ENCODE measurements at regions not wholly inside any gene's neighbourhood (a gene's known extent, or its start where the extent isn't known, plus 50 kb on each side); places are given as distances from the start of the nearest gene placed in this dataset.

- no peak for FAIRE-seq
These were observed 164.5 kb downstream of the TDRD15 start for GRCh38 chr2:21288299-21288698.

- FAIRE-seq: no peak
These were observed 165.2 kb downstream of the TDRD15 start for GRCh38 chr2:21288739-21289520.

DNA sequence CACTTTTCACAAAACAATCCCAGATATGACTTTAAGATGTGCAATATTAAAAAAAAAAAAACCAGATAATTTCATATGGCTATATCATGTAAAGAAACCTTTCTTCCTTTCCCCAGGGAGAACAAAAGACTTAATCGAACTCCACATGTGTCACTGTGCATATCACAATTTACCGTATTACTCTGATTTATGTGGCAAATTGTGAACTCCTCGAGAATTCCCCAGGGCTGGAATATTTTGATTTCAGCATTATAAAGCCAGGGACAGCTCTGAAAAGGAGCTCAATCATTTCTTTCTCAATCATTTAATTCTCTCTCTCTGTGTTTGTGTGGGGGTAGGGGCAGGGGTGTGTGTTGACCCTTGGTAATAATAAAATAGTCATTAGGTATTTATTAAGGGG lies 165.8 kb downstream of the TDRD15 start:
- FAIRE-seq: no peak

- no peak for FAIRE-seq
These were observed 166.2 kb downstream of the TDRD15 start for GRCh38 chr2:21289989-21290388.

DNA sequence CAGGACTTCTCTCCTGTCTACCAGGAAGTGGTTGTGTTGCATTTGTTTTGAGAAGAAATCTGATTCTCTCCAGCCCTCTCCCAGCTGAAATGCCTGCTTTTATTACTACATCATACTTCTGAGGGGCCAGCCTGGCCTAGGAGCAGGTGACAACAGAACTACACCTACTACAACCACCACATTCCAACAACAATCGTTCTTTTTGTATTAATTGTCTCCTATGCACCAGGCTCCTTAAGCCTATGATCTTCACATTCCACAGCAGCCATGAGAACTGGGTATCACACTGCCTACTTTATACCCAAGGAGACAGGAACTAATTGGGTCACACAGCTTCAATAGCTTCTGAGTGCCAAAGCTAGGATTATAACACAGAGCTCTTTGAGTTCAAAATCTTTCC lies 167.7 kb downstream of the TDRD15 start:
- no peak for FAIRE-seq

DNA sequence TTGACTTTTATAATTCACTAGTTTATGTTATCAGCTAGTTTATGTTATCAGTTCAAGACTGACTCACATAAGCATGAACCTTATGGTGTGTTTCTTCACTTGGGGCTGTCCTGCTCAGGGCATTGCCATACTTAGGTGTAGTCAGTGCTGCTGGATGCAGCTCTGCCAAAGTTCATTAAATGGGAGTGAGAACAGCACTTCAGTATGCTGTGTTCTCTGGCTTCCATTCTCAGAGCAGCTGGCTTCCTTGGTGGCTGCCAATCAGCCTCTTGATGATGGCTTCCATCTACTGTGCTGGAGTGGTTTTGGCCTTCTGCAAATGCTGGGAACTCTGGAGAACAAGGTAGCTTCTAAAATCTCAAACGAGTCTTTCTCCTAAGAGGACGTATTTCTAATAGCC lies 170.7 kb downstream of the TDRD15 start:
- no peak for FAIRE-seq

GRCh38 chr2:21299411-21299810 lies 175.6 kb downstream of the TDRD15 start:
- FAIRE-seq: no peak

GRCh38 chr2:21301871-21302455 lies 178.2 kb downstream of the TDRD15 start:
- no peak for FAIRE-seq

- FAIRE-seq: peak; percentile 87
These were observed 180.1 kb downstream of the TDRD15 start for GRCh38 chr2:21303876-21304275.

- no peak for FAIRE-seq
These were observed 181.8 kb downstream of the TDRD15 start for GRCh38 chr2:21305581-21305980.

DNA sequence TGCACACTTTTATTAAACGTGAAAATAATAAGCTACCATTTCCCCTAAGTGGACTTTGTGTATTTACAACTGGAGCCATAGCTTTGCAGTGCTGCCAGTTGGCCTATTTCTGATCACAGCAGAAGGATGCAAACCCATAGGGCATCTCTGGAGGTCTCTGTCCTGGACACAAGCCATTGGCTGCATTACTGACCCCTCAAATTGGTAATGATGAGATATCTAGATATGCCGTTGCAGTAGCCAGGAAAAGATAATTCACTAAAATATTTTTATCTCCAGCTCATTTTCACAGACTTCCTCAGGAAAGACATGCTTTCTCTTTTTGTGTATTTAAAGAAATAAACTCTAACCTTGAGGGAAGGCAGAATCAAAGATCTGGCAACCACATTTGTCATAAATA lies 182.5 kb downstream of the TDRD15 start:
- no peak for FAIRE-seq

- no peak for FAIRE-seq
These were observed 183.3 kb downstream of the TDRD15 start for GRCh38 chr2:21307037-21307436.

DNA sequence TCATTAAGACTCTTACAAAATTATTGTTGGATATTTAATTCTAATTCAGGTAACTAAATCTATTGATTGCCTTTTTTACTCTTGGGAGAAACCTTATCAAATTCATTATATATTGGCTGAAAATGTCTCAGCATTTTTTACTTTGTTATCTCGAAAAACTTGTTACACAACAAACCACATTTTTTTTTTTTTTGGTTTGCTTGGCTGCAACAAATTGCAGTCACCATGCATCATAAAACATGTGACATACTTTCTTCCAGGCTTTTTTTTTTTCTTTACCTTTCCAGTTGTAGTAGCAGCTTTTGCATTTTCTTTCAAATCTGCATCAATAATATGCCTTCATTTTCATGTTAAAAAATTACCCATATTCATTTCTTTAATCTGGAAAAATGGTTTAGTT lies 186.7 kb downstream of the TDRD15 start:
- FAIRE-seq: no peak

GRCh38 chr2:21314322-21314835 lies 190.6 kb downstream of the TDRD15 start:
- no peak for FAIRE-seq

GRCh38 chr2:21317131-21317530 lies 193.4 kb downstream of the TDRD15 start:
- no peak for FAIRE-seq

- FAIRE-seq: no peak
These were observed 194.5 kb downstream of the TDRD15 start for GRCh38 chr2:21318263-21318662.

DNA sequence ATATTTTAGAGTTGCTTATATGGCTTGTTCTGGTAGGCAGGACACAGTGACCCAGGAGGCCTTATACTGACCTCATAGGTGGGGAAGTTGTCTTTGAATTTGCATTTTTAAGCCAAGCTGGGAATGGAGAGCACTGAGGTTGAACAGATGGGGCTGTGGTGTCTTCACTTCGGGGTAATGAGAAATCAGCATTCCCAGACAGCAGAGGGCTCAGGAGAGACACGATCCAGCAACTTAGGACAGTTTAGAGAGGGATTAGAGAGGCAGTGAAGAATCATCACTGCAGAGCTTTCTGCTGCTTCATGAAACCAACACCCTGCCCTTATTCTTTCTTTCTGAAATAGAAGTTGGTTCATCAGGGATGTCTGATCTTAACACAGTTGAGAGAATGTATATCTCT lies 202.4 kb downstream of the TDRD15 start:
- no peak for FAIRE-seq

DNA sequence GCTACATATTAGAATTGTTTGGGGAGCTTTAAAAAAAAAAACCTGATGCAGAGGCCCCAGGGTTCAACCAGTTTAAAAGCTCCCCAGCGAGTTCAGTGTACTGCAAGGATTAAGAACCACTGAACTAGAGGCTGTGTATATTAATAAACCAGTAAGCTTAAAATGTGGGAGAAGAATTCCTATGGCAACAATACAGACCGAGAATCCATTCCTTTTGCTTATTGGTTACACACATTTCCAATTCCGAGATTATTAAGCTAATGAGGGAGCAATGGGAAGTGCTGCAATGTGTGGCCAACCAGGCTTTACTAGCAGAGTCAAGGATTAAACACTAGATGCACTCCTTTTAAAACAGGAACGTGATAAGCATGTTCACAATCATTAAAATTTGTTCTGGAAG lies 204.4 kb downstream of the TDRD15 start:
- FAIRE-seq: no peak

DNA sequence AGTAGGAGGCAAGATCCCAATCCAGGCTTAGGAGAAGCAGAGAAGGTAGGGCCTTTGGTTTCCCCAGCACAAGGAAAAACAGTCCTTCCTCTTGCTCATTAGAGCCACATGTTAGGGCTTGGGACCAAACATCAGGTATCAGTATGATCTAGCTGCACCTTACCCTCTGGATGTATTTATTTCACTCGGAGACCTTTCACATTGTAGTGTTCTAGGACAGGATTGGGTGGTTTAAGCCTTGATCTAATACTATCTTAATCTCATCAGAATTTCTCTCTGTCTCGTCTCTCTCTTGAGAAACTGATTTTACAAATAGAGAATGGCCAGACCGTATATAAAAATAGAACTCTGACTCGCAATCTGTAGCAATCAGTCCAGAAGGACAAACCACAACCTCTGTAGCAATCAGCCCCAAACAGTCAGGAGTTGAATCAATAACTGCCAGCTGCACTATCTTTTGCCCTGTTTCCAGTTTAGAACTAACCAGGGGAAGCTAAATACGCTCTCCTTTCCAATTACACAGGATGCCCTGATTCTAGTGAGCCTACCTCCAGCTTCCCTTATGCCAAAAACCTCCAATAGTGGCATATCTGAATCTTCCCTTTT lies 207.1 kb downstream of the TDRD15 start:
- FAIRE-seq: no peak

- FAIRE-seq: no peak
These were observed 208.0 kb downstream of the TDRD15 start for GRCh38 chr2:21331625-21332370.

DNA sequence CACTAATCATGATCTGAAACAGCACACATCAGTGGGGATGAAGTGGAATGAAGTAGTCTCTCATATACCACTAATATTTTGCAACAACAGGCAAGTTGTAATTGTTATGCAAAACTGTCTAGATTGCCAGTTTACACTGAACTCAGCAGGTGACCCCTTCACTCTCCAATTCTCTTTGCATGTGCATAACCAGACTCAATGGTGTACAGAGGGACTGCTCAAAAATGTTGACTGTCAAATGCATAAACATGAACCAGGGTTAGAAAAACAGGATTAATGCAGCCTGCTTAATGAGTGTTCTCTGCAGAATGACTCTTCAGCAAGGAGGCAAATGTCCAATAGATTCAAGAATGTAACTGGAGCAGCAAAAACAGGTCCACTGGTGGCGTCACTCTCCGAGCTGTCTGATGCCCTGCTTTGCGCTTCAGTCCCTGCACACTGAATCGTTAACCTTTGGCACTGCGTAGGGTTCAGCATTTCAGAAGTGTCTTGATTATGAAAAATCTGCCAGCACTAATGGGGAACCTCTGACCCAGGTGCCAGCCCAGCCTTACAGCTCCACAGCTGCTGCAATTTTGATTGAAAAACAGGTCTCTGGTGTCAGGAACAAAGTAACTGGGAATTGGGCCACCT lies 209.3 kb downstream of the TDRD15 start:
- no peak for FAIRE-seq

- no peak for FAIRE-seq
These were observed 209.9 kb downstream of the TDRD15 start for GRCh38 chr2:21333684-21334083.

DNA sequence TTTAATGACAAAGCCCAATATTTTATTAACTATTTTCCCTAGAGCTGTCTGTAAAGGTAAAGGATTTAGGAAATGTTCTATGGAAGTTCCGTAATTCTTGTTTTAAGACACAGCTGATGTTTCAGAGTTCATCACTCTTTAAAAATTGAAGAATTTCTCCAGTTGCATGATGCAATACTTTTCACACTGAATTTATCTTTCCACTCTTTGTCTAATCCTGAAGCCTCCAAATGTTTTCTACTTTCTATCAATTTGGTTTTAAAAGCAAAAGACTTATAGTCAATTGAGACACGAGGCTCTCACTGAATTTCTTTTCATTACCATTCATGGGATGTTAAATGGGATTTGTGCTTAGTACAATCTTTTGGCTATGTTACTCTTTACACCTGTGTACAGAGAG lies 223.2 kb downstream of the TDRD15 start:
- FAIRE-seq: no peak
